SK-N-SH (cell line): ENCODE measurements at regions not wholly inside any gene's neighbourhood (a gene's known extent, or its start where the extent isn't known, plus 50 kb on each side); places are given as distances from the start of the nearest gene placed in this dataset.

Experiments
- CTCF ChIA-PET: fragments of 300-600, 350-600 bp; formaldehyde crosslinking; extraction: SDS; loops from one replicate; lab custom pipeline; 2021; lab: Yijun Ruan, JAX
- POLR2A ChIA-PET: fragments of 350-600 bp; sonication (Branson Sonifier 250); formaldehyde crosslinking; extraction: SDS; loops from one replicate; lab custom pipeline; 2020; ENCODE audit warnings: antibody characterized with exemption, inconsistent platforms; lab: Yijun Ruan, JAX
- DNase-seq: peaks from one replicate; pipeline ENCODE4 v3.0.0; 2012
- H2AFZ ChIP-seq: fragments of 200-600 bp; sonication (generic); 2 replicates; pipeline ENCODE4 v1.8.1; 2016; ENCODE audit warnings: antibody characterized with exemption, mild to moderate bottlenecking, low read depth
- H3F3A ChIP-seq: fragments of 200-600 bp; sonication (generic); replicated peaks from 2 replicates; pipeline ENCODE3; 2016; ENCODE audit warnings: antibody characterized with exemption, mild to moderate bottlenecking; ENCODE audit not compliant: insufficient read depth
- H3K27ac ChIP-seq, 2 experiments: fragments of 200-500 bp in 1 of 2; fragments of 200-600 bp in 1 of 2; sonication (Bioruptor generic) in 1 of 2; sonication (generic), shearing (Covaris generic) in 1 of 2; 2 replicates each; pipeline versions ENCODE4 v1.5.1 to v1.6.1; 2014 to 2016; ENCODE audit warnings: low read depth in 2 of 2, inconsistent platforms in 1 of 2, low read length in 1 of 2, mild to moderate bottlenecking in 1 of 2, mixed read lengths in 1 of 2
- H3K27me3 ChIP-seq: fragments of 200-600 bp; sonication (generic), shearing (Covaris generic); 2 replicates; pipeline ENCODE4 v1.6.1; 2016; ENCODE audit warnings: mixed run types; ENCODE audit not compliant: insufficient read depth
- H3K36me3 ChIP-seq, 2 experiments: fragments of 200-500 bp in 1 of 2; fragments of 200-600 bp in 1 of 2; sonication (Bioruptor generic) in 1 of 2; sonication (generic) in 1 of 2; replicated peaks in 1 of 2; 2 replicates each; pipeline versions ENCODE3 to v1.5.1; 2014 to 2016; ENCODE audit warnings: low read length in 1 of 2, mild to moderate bottlenecking in 1 of 2; ENCODE audit not compliant: insufficient read depth in 2 of 2, control insufficient read depth in 1 of 2
- H3K4me1 ChIP-seq, 2 experiments: fragments of 200-500 bp in 1 of 2; fragments of 200-600 bp in 1 of 2; sonication (Bioruptor generic) in 1 of 2; sonication (generic), shearing (Covaris generic) in 1 of 2; 2 replicates each; pipeline versions ENCODE4 v1.5.1 to v1.6.1; 2014 to 2016; ENCODE audit warnings: low read depth in 1 of 2, low read length in 1 of 2, mixed run types in 1 of 2; ENCODE audit not compliant: insufficient read depth in 2 of 2, control insufficient read depth in 1 of 2
- H3K4me2 ChIP-seq: fragments of 200-600 bp; sonication (generic), shearing (Covaris generic); 2 replicates; pipeline ENCODE4 v1.6.1; 2017; ENCODE audit warnings: mixed run types
- H3K4me3 ChIP-seq, 2 experiments: fragments of 200-500 bp in 1 of 2; fragments of 200-600 bp in 1 of 2; sonication (Bioruptor generic) in 1 of 2; sonication (generic), shearing (Covaris generic) in 1 of 2; 2 replicates each; pipeline versions ENCODE4 v1.5.1 to v1.8.1; 2014 to 2016; ENCODE audit warnings: low read depth in 2 of 2, inconsistent platforms in 1 of 2, low read length in 1 of 2, mild to moderate bottlenecking in 1 of 2, mixed read lengths in 1 of 2, moderate library complexity in 1 of 2
- H3K79me2 ChIP-seq: fragments of 200-600 bp; sonication (generic); 2 replicates; pipeline ENCODE4 v1.8.1; 2017; ENCODE audit warnings: mild to moderate bottlenecking; ENCODE audit not compliant: insufficient read depth
- H3K9ac ChIP-seq: fragments of 200-600 bp; sonication (generic); 2 replicates; pipeline ENCODE4 v1.6.1; 2017; ENCODE audit warnings: mixed run types
- H3K9me2 ChIP-seq: fragments of 200-600 bp; sonication (generic); 2 replicates; pipeline ENCODE4 v1.6.1; 2017; ENCODE audit warnings: mixed run types
- H3K9me3 ChIP-seq: fragments of 200-600 bp; sonication (generic); 2 replicates; pipeline ENCODE4 v1.6.1; 2017; ENCODE audit warnings: mixed run types, mild to moderate bottlenecking, moderate library complexity
- H4K20me1 ChIP-seq: fragments of 200-600 bp; sonication (generic); 2 replicates; pipeline ENCODE4 v1.6.1; 2017; ENCODE audit warnings: mild to moderate bottlenecking, mixed run types; ENCODE audit not compliant: insufficient read depth
- CTCF ChIP-seq: fragments of 200-600 bp; sonication (generic); IDR thresholded peaks from 2 replicates; pipeline ENCODE4 v1.6.1; 2017; ENCODE audit warnings: antibody characterized with exemption, mild to moderate bottlenecking, moderate library complexity
- ELF1 ChIP-seq: IDR thresholded peaks from 2 replicates; pipeline ENCODE4 v1.4.0; 2012
- FOSL2 ChIP-seq: IDR thresholded peaks from 2 replicates; pipeline ENCODE4 v1.4.0; 2012; ENCODE audit warnings: low read depth, mild to moderate bottlenecking, moderate library complexity, borderline replicate concordance
- GABPA ChIP-seq: IDR thresholded peaks from 2 replicates; pipeline ENCODE4 v1.4.0; 2012; ENCODE audit warnings: low read depth, mild to moderate bottlenecking
- GATA2 ChIP-seq: sonication (generic); formaldehyde crosslinking; IDR thresholded peaks from 2 replicates; pipeline ENCODE4 v1.5.0; 2020; ENCODE audit warnings: mild to moderate bottlenecking, missing genetic modification reagents
- NFIC ChIP-seq: IDR thresholded peaks from 2 replicates; pipeline ENCODE4 v1.4.0; 2012; ENCODE audit warnings: borderline replicate concordance
- RAD21 ChIP-seq: IDR thresholded peaks from 2 replicates; pipeline ENCODE4 v1.6.1; 2012; ENCODE audit warnings: mild to moderate bottlenecking, low read length
- SIN3A ChIP-seq: IDR thresholded peaks from 2 replicates; pipeline ENCODE4 v1.6.1; 2012; ENCODE audit warnings: low read depth, mild to moderate bottlenecking, low read length, moderate library complexity, borderline replicate concordance
- TAF1 ChIP-seq: IDR thresholded peaks from 2 replicates; pipeline ENCODE4 v1.6.1; 2012; ENCODE audit warnings: low read depth, mild to moderate bottlenecking, low read length, moderate library complexity, borderline replicate concordance
- TCF12 ChIP-seq: IDR thresholded peaks from 2 replicates; pipeline ENCODE4 v1.4.0; 2012
- TEAD4 ChIP-seq: IDR thresholded peaks from 2 replicates; pipeline ENCODE4 v1.4.0; 2012; ENCODE audit warnings: mild to moderate bottlenecking, borderline replicate concordance; ENCODE audit not compliant: insufficient read depth
- WGBS: methylation state at CpG from one replicate; pipeline ENCODE4 v1.1.6; 2017; ENCODE audit warnings: low lambda C conversion rate; 5-methylcytosine and 5-hydroxymethylcytosine counted together
- TF ChIP-seq, protein P1 (sequence below): IDR thresholded peaks from 2 replicates; pipeline ENCODE4 v1.4.0; 2012; ENCODE audit warnings: low read depth, borderline replicate concordance
- TF ChIP-seq, protein P2 (sequence below): fragments of 150-350 bp; IDR thresholded peaks from 2 replicates; pipeline ENCODE4 v1.6.1; 2017; ENCODE audit warnings: antibody characterized with exemption, low read length, low read depth, borderline replicate concordance

- Histone ChIP-seq H3K36me3 (no peaks in the 10 kb centered on the region), H3K4me1 (no peaks in the 10 kb centered on the region), H3K9me2 (no peaks in the 10 kb centered on the region), H3K79me2 (no peaks in the 10 kb centered on the region), H3K27me3 (peaks cover 89% of the 10 kb centered on the region), H3K9me3 (no peaks in the 10 kb centered on the region), H3K4me2 (no peak overlapping the region), H3K27ac (no peak overlapping the region), H2AFZ (no peak overlapping the region), H3K9ac (no peak overlapping the region), H3F3A (no peaks in the 10 kb centered on the region), H4K20me1 (no peaks in the 10 kb centered on the region), H3K4me3 (no peak overlapping the region)
- DNase-seq, result no peak
- TF ChIP-seq TCF12, result no peak
- TF ChIP-seq GABPA, result no peak
- no peak for TF ChIP-seq ELF1
- no peak for TF ChIP-seq FOSL2
- no peak for TF ChIP-seq NFIC
- TF ChIP-seq CTCF, result no peak
- TF ChIP-seq TEAD4, result no peak
- no peak for TF ChIP-seq GATA2 (CRISPR knock-in tag)
- no peak for TF ChIP-seq SIN3A
- TF ChIP-seq, protein P1, sequence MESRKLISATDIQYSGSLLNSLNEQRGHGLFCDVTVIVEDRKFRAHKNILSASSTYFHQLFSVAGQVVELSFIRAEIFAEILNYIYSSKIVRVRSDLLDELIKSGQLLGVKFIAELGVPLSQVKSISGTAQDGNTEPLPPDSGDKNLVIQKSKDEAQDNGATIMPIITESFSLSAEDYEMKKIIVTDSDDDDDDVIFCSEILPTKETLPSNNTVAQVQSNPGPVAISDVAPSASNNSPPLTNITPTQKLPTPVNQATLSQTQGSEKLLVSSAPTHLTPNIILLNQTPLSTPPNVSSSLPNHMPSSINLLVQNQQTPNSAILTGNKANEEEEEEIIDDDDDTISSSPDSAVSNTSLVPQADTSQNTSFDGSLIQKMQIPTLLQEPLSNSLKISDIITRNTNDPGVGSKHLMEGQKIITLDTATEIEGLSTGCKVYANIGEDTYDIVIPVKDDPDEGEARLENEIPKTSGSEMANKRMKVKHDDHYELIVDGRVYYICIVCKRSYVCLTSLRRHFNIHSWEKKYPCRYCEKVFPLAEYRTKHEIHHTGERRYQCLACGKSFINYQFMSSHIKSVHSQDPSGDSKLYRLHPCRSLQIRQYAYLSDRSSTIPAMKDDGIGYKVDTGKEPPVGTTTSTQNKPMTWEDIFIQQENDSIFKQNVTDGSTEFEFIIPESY, result no peak
- no peak for TF ChIP-seq RAD21
- TF ChIP-seq, protein P2, sequence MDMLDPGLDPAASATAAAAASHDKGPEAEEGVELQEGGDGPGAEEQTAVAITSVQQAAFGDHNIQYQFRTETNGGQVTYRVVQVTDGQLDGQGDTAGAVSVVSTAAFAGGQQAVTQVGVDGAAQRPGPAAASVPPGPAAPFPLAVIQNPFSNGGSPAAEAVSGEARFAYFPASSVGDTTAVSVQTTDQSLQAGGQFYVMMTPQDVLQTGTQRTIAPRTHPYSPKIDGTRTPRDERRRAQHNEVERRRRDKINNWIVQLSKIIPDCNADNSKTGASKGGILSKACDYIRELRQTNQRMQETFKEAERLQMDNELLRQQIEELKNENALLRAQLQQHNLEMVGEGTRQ, result no peak
- no peak for TF ChIP-seq TAF1
- ChIA-PET CTCF (interaction anchor here (1.4 to 3.6 kb wide), 3 partner anchors 10 to 14 kb away, joined by 3 to 13 read pairs (median 6); no protein-coding TSS in a partner anchor), POLR2A (no interaction called here)
- 15% methylated on average over 7 of the region's 7 CpGs for WGBS
Observed at GRCh38 chr21:32954353-32954752, 71.4 kb upstream of the OLIG2 start.
